HCT116 (cell line): ENCODE measurements at regions not wholly inside any gene's neighbourhood (a gene's known extent, or its start where the extent isn't known, plus 50 kb on each side); places are given as distances from the start of the nearest gene placed in this dataset.

Experiments used
- ATAC-seq: fragments of 200-7000 bp; cut with Tn5 transposase; 2 replicates; pipeline ENCODE4 v1.9.1; 2020; ENCODE audit warnings: mild to moderate bottlenecking, moderate library complexity
- BruUV-seq: library from RNA; stranded (reverse); fragments of 400-500 nt; replicated peaks from 2 replicates; lab custom pipeline; 2021; lab: Mats Ljungman, UMichigan
- CTCF ChIA-PET: fragments of 300-600 bp; sonication (Branson Sonifier 250); formaldehyde crosslinking; loops from one replicate; lab custom pipeline; 2021; ENCODE audit warnings: antibody characterized with exemption; lab: Charles Lee
- POLR2A ChIA-PET: fragments of 300-600, 350-600 bp; sonication (Branson Sonifier 250); formaldehyde crosslinking; loops from one replicate; lab custom pipeline; 2021; ENCODE audit warnings: antibody characterized with exemption; lab: Charles Lee
- RAD21 ChIA-PET, 2 experiments: fragments of 300-600 bp; sonication (Branson Sonifier 250); formaldehyde crosslinking; loops; one replicate each; lab custom pipeline; 2023; ENCODE audit warnings: low total read pairs in 2 of 2; ENCODE audit not compliant: uncharacterized antibody in 2 of 2, unreplicated experiment in 2 of 2, low non-redundant PET in 1 of 2; lab: Charles Lee
- DNase-seq: peaks from one replicate; pipeline ENCODE4 v3.0.0-alpha.2; 2010; ENCODE audit warnings: low read depth, low spot score
- H2AFZ ChIP-seq: fragments of 200-600 bp; shearing (Covaris generic), sonication (generic); 2 replicates; pipeline ENCODE4 v1.6.1; 2017; ENCODE audit warnings: low read depth, mixed run types, mixed read lengths, antibody characterized with exemption, low read length; ENCODE audit not compliant: poor library complexity, severe bottlenecking
- H3K27ac ChIP-seq: 2 replicates; pipeline ENCODE4 v1.5.1; 2012; ENCODE audit warnings: low read depth, low read length
- H3K27me3 ChIP-seq: fragments of 200-600 bp; sonication (generic); 2 replicates; pipeline ENCODE4 v1.6.1; 2016; ENCODE audit warnings: mixed run types, low read length, mixed read lengths; ENCODE audit not compliant: insufficient read depth
- H3K36me3 ChIP-seq, 2 experiments: fragments of 200-500 bp in 1 of 2; fragments of 200-600 bp in 1 of 2; sonication (Bioruptor generic) in 1 of 2; sonication (generic) in 1 of 2; 2 replicates each; pipeline versions ENCODE4 v1.5.1 to v1.6.1; 2014 to 2016; ENCODE audit warnings: low read length in 2 of 2, inconsistent platforms in 1 of 2, mixed read lengths in 1 of 2, mixed run types in 1 of 2; ENCODE audit not compliant: insufficient read depth in 2 of 2, control insufficient read depth in 1 of 2
- H3K4me1 ChIP-seq, 2 experiments: fragments of 200-600 bp in 1 of 2; sonication (generic) in 1 of 2; 2 replicates each; pipeline versions ENCODE4 v1.5.1 to v1.6.1; 2012 to 2017; ENCODE audit warnings: low read length in 2 of 2, inconsistent platforms in 1 of 2, mild to moderate bottlenecking in 1 of 2, mixed read lengths in 1 of 2, mixed run types in 1 of 2, moderate library complexity in 1 of 2; ENCODE audit not compliant: insufficient read depth in 2 of 2, control insufficient read depth in 1 of 2
- H3K4me2 ChIP-seq: fragments of 200-600 bp; sonication (generic); 2 replicates; pipeline ENCODE4 v1.6.1; 2017; ENCODE audit warnings: mixed run types, low read length, mixed read lengths
- H3K4me3 ChIP-seq, 2 experiments: fragments of 200-600 bp in 1 of 2; sonication (generic) in 1 of 2; replicated peaks in 1 of 2; 2 replicates each; pipeline ENCODE4 v1.5.1; 2011 to 2016; ENCODE audit warnings: low read length in 2 of 2, control low read depth in 1 of 2, low read depth in 1 of 2, mild to moderate bottlenecking in 1 of 2, mixed read lengths in 1 of 2, mixed run types in 1 of 2
- H3K79me2 ChIP-seq: fragments of 200-600 bp; sonication (generic); 2 replicates; pipeline ENCODE4 v1.6.1; 2017; ENCODE audit warnings: mild to moderate bottlenecking, mixed run types, low read length, moderate library complexity, mixed read lengths; ENCODE audit not compliant: insufficient read depth
- H3K9ac ChIP-seq: fragments of 200-600 bp; sonication (generic); 2 replicates; pipeline ENCODE4 v1.6.1; 2016; ENCODE audit warnings: low read length, mixed read lengths
- H3K9me2 ChIP-seq: fragments of 200-600 bp; sonication (generic), shearing (Covaris generic); 2 replicates; pipeline ENCODE4 v1.6.1; 2017; ENCODE audit warnings: mixed run types, mild to moderate bottlenecking, moderate library complexity; ENCODE audit not compliant: insufficient read depth
- H3K9me3 ChIP-seq, 2 experiments: fragments of 200-500 bp in 1 of 2; fragments of 200-600 bp in 1 of 2; sonication (Bioruptor generic) in 1 of 2; sonication (generic) in 1 of 2; 2 replicates each; pipeline ENCODE4 v1.6.1; 2014 to 2017; ENCODE audit warnings: low read length in 2 of 2, mixed read lengths in 2 of 2, inconsistent platforms in 1 of 2, low read depth in 1 of 2, mild to moderate bottlenecking in 1 of 2, mixed run types in 1 of 2, moderate library complexity in 1 of 2; ENCODE audit not compliant: control insufficient read depth in 1 of 2, insufficient read depth in 1 of 2
- H4K20me1 ChIP-seq: fragments of 200-600 bp; sonication (generic), shearing (Covaris generic); 2 replicates; pipeline ENCODE4 v1.6.1; 2017; ENCODE audit warnings: mixed run types, mild to moderate bottlenecking, moderate library complexity; ENCODE audit not compliant: insufficient read depth
- CEBPB ChIP-seq: IDR thresholded peaks from 2 replicates; pipeline ENCODE4 v1.6.1; 2012; ENCODE audit warnings: low read depth
- EZH2phosphoT487 ChIP-seq: fragments of 200-600 bp; IDR thresholded peaks from 2 replicates; pipeline ENCODE4 v1.6.1; 2018; ENCODE audit warnings: antibody characterized with exemption, borderline replicate concordance
- JUND ChIP-seq: IDR thresholded peaks from 2 replicates; pipeline ENCODE4 v1.6.1; 2012
- RAD21 ChIP-seq: IDR thresholded peaks from 2 replicates; pipeline ENCODE4 v1.6.1; 2012; ENCODE audit warnings: low read depth, mild to moderate bottlenecking
- SIN3A ChIP-seq: IDR thresholded peaks from 2 replicates; pipeline ENCODE4 v1.6.1; 2012; ENCODE audit warnings: low read depth
- ZFX ChIP-seq: fragments of 450-650 bp; IDR thresholded peaks from 2 replicates; pipeline ENCODE4 v1.6.1; 2017
- intact Hi-C: fragments of 100-400 bp; cut with micrococcal nuclease; formaldehyde crosslinking; loops from 2 replicates; pipeline ENCODE4 v1.10.0; 2022
- TF ChIP-seq, protein P1 (sequence below): IDR thresholded peaks from 2 replicates; pipeline ENCODE4 v1.6.1; 2012
- TF ChIP-seq, protein P2 (sequence below), 3 experiments: fragments of 200-600 bp in 1 of 3; sonication (generic) in 1 of 3; IDR thresholded peaks in 2 of 3; conservative IDR thresholded peaks in 1 of 3; 2 replicates each; pipeline ENCODE4 v1.5.1; 2012 to 2017; ENCODE audit warnings: low read depth in 2 of 3, low read length in 2 of 3, antibody characterized with exemption in 1 of 3, borderline replicate concordance in 1 of 3, control low read depth in 1 of 3, mild to moderate bottlenecking in 1 of 3, mixed read lengths in 1 of 3, mixed run types in 1 of 3, moderate library complexity in 1 of 3; ENCODE audit not compliant: insufficient read depth in 1 of 3

DNA sequence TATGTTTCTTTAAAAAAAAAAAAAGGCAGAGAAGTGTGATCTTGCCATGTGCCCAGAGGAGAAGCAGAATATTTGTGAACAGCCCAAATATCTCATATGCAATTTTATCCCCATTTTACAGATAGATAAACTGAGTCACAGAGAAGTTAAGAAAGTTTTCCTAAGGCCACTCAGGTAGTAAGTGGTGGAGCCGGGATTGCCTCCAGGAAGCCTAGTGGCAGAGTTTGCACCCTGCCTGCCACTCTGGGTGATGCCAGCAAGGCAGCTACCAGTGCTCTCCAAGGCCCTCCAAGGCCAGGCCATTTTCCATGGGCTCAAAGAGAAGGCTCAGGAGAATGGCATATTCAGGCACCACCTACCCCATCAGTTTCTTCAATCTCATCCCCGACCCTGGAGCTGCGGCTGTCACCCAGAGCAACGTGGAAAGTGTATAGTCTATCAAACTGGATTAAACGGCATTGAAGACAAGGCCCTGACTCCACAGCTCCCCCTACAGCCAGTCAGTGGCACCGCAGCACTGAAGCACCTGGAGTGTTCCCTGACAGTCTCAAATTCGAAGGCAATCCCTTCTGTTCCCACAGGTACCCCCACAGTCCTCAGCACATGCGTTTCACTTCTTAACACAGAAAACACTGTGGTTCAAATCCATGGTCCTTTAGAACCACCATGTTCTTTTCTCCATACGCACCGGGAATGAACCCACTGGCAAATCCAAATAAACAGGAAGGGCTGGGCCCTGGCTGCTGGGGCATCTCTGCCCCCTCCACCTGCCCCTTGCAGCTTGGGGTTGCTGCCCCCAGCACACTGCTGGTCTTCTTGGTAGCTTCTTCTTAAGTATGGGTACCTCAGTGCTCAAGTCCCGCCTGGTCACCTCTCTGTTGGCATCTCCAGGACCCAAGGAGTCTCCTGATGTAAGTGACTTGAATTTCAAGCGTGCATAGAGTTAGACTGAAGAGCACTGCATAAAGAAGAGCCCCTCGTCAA, 175.3 kb downstream of the INHBB start:
- ChIA-PET CTCF (interaction anchor here (0.5 to 1.6 kb wide), 13 partner anchors 9 to 362 kb away, joined by 3 to 10 read pairs (median 3); no protein-coding TSS in a partner anchor), POLR2A (no interaction called here), RAD21 (interaction anchor here in 1 of 2 experiments (1.1 kb wide), 1 partner anchor 178 kb away, joined by 3 read pairs; no protein-coding TSS in a partner anchor)
- no peaks in the 10 kb centered on the region for H3K9me3 ChIP-seq
- intact Hi-C loops: loop anchor here (10.0 kb wide), 1 partner anchor 176 kb away; the partner anchor contains the start of gene INHBB
- peak; percentile 92 for ATAC-seq
- no peaks in the 10 kb centered on the region for H3K27me3 ChIP-seq
- H3K9ac ChIP-seq: no peak overlapping the region
- no peaks in the 10 kb centered on the region for H3K36me3 ChIP-seq
- no peaks in the 10 kb centered on the region for H4K20me1 ChIP-seq
- H3K79me2 ChIP-seq: no peaks in the 10 kb centered on the region
- BruUV-seq: no TSS peak
- H2AFZ ChIP-seq: no peak overlapping the region
- no peak overlapping the region for H3K27ac ChIP-seq
- peak; percentile 47 for DNase-seq
- H3K4me1 ChIP-seq: peaks cover 4 to 7% of the 10 kb centered on the region in 2 experiments; a peak in 3 of 4 replicates
- H3K4me3 ChIP-seq: no peak overlapping the region
- no peaks in the 10 kb centered on the region for H3K9me2 ChIP-seq
- no peak overlapping the region for H3K4me2 ChIP-seq
- TF ChIP-seq JUND: no peak
- no peak for TF ChIP-seq SIN3A
- peak; percentile 12; the same call in 1 of the 2 replicates for TF ChIP-seq ZFX
- TF ChIP-seq RAD21: peak; percentile 61
- no peak for TF ChIP-seq CEBPB
- TF ChIP-seq, protein P1, sequence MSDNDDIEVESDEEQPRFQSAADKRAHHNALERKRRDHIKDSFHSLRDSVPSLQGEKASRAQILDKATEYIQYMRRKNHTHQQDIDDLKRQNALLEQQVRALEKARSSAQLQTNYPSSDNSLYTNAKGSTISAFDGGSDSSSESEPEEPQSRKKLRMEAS: no peak
- no peak for TF ChIP-seq EZH2phosphoT487
- TF ChIP-seq, protein P2, sequence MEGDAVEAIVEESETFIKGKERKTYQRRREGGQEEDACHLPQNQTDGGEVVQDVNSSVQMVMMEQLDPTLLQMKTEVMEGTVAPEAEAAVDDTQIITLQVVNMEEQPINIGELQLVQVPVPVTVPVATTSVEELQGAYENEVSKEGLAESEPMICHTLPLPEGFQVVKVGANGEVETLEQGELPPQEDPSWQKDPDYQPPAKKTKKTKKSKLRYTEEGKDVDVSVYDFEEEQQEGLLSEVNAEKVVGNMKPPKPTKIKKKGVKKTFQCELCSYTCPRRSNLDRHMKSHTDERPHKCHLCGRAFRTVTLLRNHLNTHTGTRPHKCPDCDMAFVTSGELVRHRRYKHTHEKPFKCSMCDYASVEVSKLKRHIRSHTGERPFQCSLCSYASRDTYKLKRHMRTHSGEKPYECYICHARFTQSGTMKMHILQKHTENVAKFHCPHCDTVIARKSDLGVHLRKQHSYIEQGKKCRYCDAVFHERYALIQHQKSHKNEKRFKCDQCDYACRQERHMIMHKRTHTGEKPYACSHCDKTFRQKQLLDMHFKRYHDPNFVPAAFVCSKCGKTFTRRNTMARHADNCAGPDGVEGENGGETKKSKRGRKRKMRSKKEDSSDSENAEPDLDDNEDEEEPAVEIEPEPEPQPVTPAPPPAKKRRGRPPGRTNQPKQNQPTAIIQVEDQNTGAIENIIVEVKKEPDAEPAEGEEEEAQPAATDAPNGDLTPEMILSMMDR (IDR thresholded peaks at IDR 0.05 in 2 of 3, conservative IDR thresholded peaks at IDR 0.05 in 1 of 3; ENCODE audit: borderline replicate concordance in 1 of 3, insufficient read depth in 1 of 3, low read depth in 2 of 3, low read length in 2 of 3): peak; percentile 56 to 99 (median 95); a peak in 5 of 6 replicates
